Natural killer cell (primary cell): ENCODE measurements at regions not wholly inside any gene's neighbourhood (a gene's known extent, or its start where the extent isn't known, plus 50 kb on each side); places are given as distances from the start of the nearest gene placed in this dataset.
"Not testable (repeated sequence)": the region's sequence is repeated elsewhere in the genome, so short reads cannot be mapped to it uniquely, and the experiment has no call there.

Source experiments
- ATAC-seq, 3 donors: fragments of 150-1000 bp in 2 of 3; fragments of 200-7000 bp in 1 of 3; cut with Tn5 transposase; 1 replicate in 1 of 3; 2 replicates in 2 of 3; pipeline ENCODE4 v1.10.0; 2021; ENCODE audit warnings: mild to moderate bottlenecking in 2 of 3, moderate library complexity in 2 of 3
- DNase-seq, 2 donors: peaks; one replicate each; pipeline versions ENCODE4 v3.0.0 to v3.0.0-alpha.2; 2013 to 2021; ENCODE audit warnings: mixed read lengths in 1 of 2
- H3K27ac ChIP-seq: one replicate; pipeline ENCODE4 v1.5.1; 2013; ENCODE audit warnings: mild to moderate bottlenecking, low read length
- H3K27me3 ChIP-seq: one replicate; pipeline ENCODE4 v1.6.1; 2013; ENCODE audit warnings: low read length; ENCODE audit not compliant: control insufficient read depth, insufficient read depth
- H3K36me3 ChIP-seq: one replicate; pipeline ENCODE4 v1.6.1; 2013; ENCODE audit warnings: low read length; ENCODE audit not compliant: control insufficient read depth, insufficient read depth
- H3K4me1 ChIP-seq: one replicate; pipeline ENCODE4 v1.6.1; 2013; ENCODE audit warnings: low read length; ENCODE audit not compliant: control insufficient read depth, insufficient read depth
- H3K4me3 ChIP-seq: one replicate; pipeline ENCODE4 v1.5.1; 2013; ENCODE audit warnings: low read length
- H3K9me3 ChIP-seq: one replicate; pipeline ENCODE4 v1.6.1; 2013; ENCODE audit warnings: low read length; ENCODE audit not compliant: control insufficient read depth, insufficient read depth
- H3K27ac Mint-ChIP-seq, 2 donors: one replicate each; pipeline ENCODE4 v1.8.0; 2022; ENCODE audit warnings: mild to moderate bottlenecking in 2 of 2, mixed read lengths in 2 of 2, moderate library complexity in 1 of 2
- H3K27me3 Mint-ChIP-seq, 2 donors: one replicate each; pipeline ENCODE4 v1.8.0; 2022; ENCODE audit warnings: low read depth in 2 of 2, mixed read lengths in 2 of 2
- H3K36me3 Mint-ChIP-seq: one replicate; pipeline ENCODE4 v1.8.0; 2022; ENCODE audit warnings: mixed read lengths
- H3K4me1 Mint-ChIP-seq, 2 donors: one replicate each; pipeline ENCODE4 v1.8.0; 2022; ENCODE audit warnings: mixed read lengths in 2 of 2
- H3K4me3 Mint-ChIP-seq: one replicate; pipeline ENCODE4 v1.8.0; 2022; ENCODE audit warnings: mild to moderate bottlenecking, moderate library complexity, mixed read lengths
- H3K9me3 Mint-ChIP-seq, 2 donors: one replicate each; pipeline ENCODE4 v1.8.0; 2022; ENCODE audit warnings: mixed read lengths in 2 of 2
- CTCF ChIP-seq: fragments of 200-600 bp; IDR thresholded peaks from one replicate; pipeline ENCODE4 v1.8.0; 2022; ENCODE audit warnings: antibody characterized with exemption
- WGBS: methylation state at CpG from one replicate; pipeline ENCODE4 v1.1.7; 2013; ENCODE audit warnings: missing lambda C conversion rate; ENCODE audit not compliant: insufficient coverage; 5-methylcytosine and 5-hydroxymethylcytosine counted together
- intact Hi-C: fragments of 100-400 bp; cut with micrococcal nuclease; formaldehyde crosslinking; loops from one replicate; pipeline ENCODE4 v1.14.2; 2022

- Histone ChIP-seq H3K27ac (no peak overlapping the region), H3K4me3 (no peak overlapping the region), H3K27me3 (no peaks in the 10 kb centered on the region), H3K36me3 (no peaks in the 10 kb centered on the region), H3K4me1 (no peaks in the 10 kb centered on the region), H3K9me3 (no peaks in the 10 kb centered on the region)
- no peaks in the 10 kb centered on the region for H3K4me1 Mint-ChIP-seq
- no peak overlapping the region for H3K27ac Mint-ChIP-seq
- 86% methylated on average over 29 of the region's 29 CpGs for WGBS
- DNase-seq (no peak), ATAC-seq (no peak)
- H3K9me3 Mint-ChIP-seq: no peaks in the 10 kb centered on the region
- intact Hi-C loops: no loop called here
- no peak overlapping the region for H3K4me3 Mint-ChIP-seq
- TF ChIP-seq CTCF: no peak
- no peaks in the 10 kb centered on the region for H3K27me3 Mint-ChIP-seq
- no peaks in the 10 kb centered on the region for H3K36me3 Mint-ChIP-seq
Measured at GRCh38 chr18:78799382-78800089, 180.1 kb upstream of the SALL3 start.

DNA sequence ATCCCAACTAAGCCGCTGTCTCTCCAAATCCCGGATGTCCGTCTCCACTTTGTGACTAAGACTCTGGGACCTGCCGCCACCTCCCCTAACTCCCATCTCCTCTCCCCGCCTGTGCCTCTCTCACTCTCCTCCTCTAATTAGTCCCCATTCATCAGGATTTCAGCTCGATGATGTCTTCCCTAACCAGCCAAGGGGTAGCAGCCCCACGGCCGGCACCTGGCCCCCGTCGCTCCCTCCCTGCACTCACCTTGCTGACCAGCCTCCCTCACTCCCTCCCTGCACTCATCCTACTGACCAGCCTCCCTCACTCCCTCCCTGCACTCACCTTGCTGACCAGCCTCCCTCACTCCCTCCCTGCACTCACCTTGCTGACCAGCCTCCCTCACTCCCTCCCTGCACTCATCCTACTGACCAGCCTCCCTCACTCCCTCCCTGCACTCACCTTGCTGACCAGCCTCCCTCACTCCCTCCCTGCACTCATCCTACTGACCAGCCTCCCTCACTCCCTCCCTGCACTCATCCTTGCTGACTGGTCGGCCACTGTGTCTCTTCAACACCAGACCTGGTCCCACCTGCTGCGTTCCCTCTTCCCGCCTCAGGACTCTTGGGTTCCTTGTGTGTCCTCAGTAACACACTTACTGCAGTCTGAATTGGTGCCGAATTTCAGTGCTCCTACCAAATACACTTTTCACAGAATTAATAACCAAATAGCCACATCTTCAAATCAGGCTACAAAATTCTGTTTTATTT, 179.3 kb upstream of the SALL3 start:
- H3K36me3 ChIP-seq, H3K9me3 Mint-ChIP-seq, H3K36me3 Mint-ChIP-seq, intact Hi-C loops, H3K9me3 ChIP-seq, H3K27ac Mint-ChIP-seq, H3K4me1 ChIP-seq, H3K27me3 ChIP-seq, H3K27me3 Mint-ChIP-seq, ATAC-seq, H3K27ac ChIP-seq, DNase-seq, H3K4me1 Mint-ChIP-seq, H3K4me3 Mint-ChIP-seq, H3K4me3 ChIP-seq: not testable (repeated sequence)
- 77% methylated on average over 14 of the region's 14 CpGs for WGBS

DNA sequence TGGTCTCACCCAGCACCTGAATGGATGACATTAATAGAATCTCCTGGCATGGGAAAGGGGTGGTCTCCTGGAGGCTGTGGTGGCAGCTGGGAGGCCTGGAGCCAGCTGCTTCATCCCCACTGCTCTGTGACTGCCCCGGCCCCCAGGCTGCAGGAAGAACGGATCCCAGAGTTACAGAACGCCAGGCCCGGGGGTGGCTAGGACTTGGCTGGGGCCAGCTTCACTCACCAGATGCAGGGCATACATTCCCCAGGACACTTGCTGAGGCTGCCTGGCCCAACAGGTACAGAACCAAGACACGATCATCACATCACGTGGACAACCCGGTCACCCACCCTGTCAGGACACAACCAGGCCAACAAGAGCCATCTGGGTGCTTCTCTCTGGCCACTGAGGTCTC, 178.6 kb upstream of the SALL3 start:
- Histone ChIP-seq H3K4me1 (no peaks in the 10 kb centered on the region), H3K27me3 (no peaks in the 10 kb centered on the region), H3K4me3 (no peak overlapping the region), H3K27ac (no peak overlapping the region), H3K9me3 (no peaks in the 10 kb centered on the region), H3K36me3 (no peaks in the 10 kb centered on the region)
- no peak for TF ChIP-seq CTCF
- Mint-ChIP-seq H3K4me1 (no peaks in the 10 kb centered on the region), H3K27me3 (no peaks in the 10 kb centered on the region), H3K4me3 (no peak overlapping the region), H3K27ac (no peak overlapping the region), H3K36me3 (no peaks in the 10 kb centered on the region), H3K9me3 (no peaks in the 10 kb centered on the region)
- DNase-seq (no peak), ATAC-seq (no peak)
- 90% methylated on average over 7 of the region's 7 CpGs for WGBS
- intact Hi-C loops: no loop called here

GRCh38 chr18:78803104-78803503, 176.5 kb upstream of the SALL3 start:
- no peak for TF ChIP-seq CTCF
- WGBS: 80% methylated on average over 9 of the region's 9 CpGs
- no peak overlapping the region for H3K27ac ChIP-seq
- no peaks in the 10 kb centered on the region for H3K9me3 ChIP-seq
- no peaks in the 10 kb centered on the region for H3K4me1 ChIP-seq
- DNase-seq: no peak
- H3K27ac Mint-ChIP-seq: no peak overlapping the region
- no peak overlapping the region for H3K4me3 Mint-ChIP-seq
- H3K4me3 ChIP-seq: no peak overlapping the region
- intact Hi-C loops: no loop called here
- no peaks in the 10 kb centered on the region for H3K9me3 Mint-ChIP-seq
- no peaks in the 10 kb centered on the region for H3K27me3 ChIP-seq
- no peaks in the 10 kb centered on the region for H3K36me3 ChIP-seq
- H3K36me3 Mint-ChIP-seq: no peaks in the 10 kb centered on the region
- H3K4me1 Mint-ChIP-seq: no peaks in the 10 kb centered on the region
- H3K27me3 Mint-ChIP-seq: no peaks in the 10 kb centered on the region
- ATAC-seq: no peak
